Thymus (tissue), 11 donors: ENCODE measurements at regions not wholly inside any gene's neighbourhood (a gene's known extent, or its start where the extent isn't known, plus 50 kb on each side); places are given as distances from the start of the nearest gene placed in this dataset.

Experiments
- DNase-seq, 9 donors: peaks; one replicate each; pipeline ENCODE4 v3.0.0-alpha.2; 2013; ENCODE audit warnings: low spot score in 9 of 9, low read depth in 6 of 9, missing footprints in 1 of 9
- H3K27ac ChIP-seq, 2 donors: one replicate each; pipeline ENCODE4 v1.5.1; 2013; ENCODE audit warnings: control low read depth in 1 of 2, low read depth in 1 of 2, low read length in 1 of 2, mild to moderate bottlenecking in 1 of 2, moderate library complexity in 1 of 2
- H3K27me3 ChIP-seq, 2 donors: one replicate each; pipeline ENCODE4 v1.5.1; 2013; ENCODE audit warnings: low read length in 1 of 2; ENCODE audit not compliant: control insufficient read depth in 2 of 2, insufficient read depth in 1 of 2
- H3K36me3 ChIP-seq, 2 donors: one replicate each; pipeline ENCODE4 v1.5.1; 2013; ENCODE audit warnings: low read length in 1 of 2, mild to moderate bottlenecking in 1 of 2, moderate library complexity in 1 of 2; ENCODE audit not compliant: control insufficient read depth in 2 of 2, insufficient read depth in 2 of 2
- H3K4me1 ChIP-seq, 2 donors: one replicate each; pipeline ENCODE4 v1.5.1; 2013; ENCODE audit warnings: low read length in 2 of 2; ENCODE audit not compliant: control insufficient read depth in 2 of 2, insufficient read depth in 2 of 2
- H3K4me3 ChIP-seq, 2 donors: one replicate each; pipeline ENCODE4 v1.5.1; 2013; ENCODE audit warnings: low read length in 2 of 2, control low read depth in 1 of 2, mild to moderate bottlenecking in 1 of 2
- H3K9me3 ChIP-seq, 2 donors: one replicate each; pipeline ENCODE4 v1.5.1; 2013; ENCODE audit warnings: low read length in 1 of 2, mild to moderate bottlenecking in 1 of 2; ENCODE audit not compliant: control insufficient read depth in 2 of 2, insufficient read depth in 1 of 2
- WGBS: extraction: QIAGEN DNeasy Blood & Tissue Kit; methylation state at CpG from one replicate; pipeline ENCODE4 v1.1.7; 2013; 5-methylcytosine and 5-hydroxymethylcytosine counted together
- donor health status: healthy.

- no peak overlapping the region for H3K4me3 ChIP-seq
- H3K27me3 ChIP-seq: no peaks in the 10 kb centered on the region
- peaks cover 0 to 6% of the 10 kb centered on the region in 2 donors for H3K9me3 ChIP-seq
- DNase-seq: no peak
- H3K4me1 ChIP-seq: no peaks in the 10 kb centered on the region
- H3K27ac ChIP-seq: no peak overlapping the region
- WGBS: 93% methylated on average over 2 of the region's 2 CpGs
- H3K36me3 ChIP-seq: no peaks in the 10 kb centered on the region
Observed at GRCh38 chr3:95289295-95289694, 1226.4 kb downstream of the NSUN3 start.

- Histone ChIP-seq H3K4me3 (no peak overlapping the region), H3K9me3 (peaks cover 0 to 3% of the 10 kb centered on the region in 2 donors), H3K27me3 (no peaks in the 10 kb centered on the region), H3K4me1 (no peaks in the 10 kb centered on the region), H3K27ac (no peak overlapping the region), H3K36me3 (no peaks in the 10 kb centered on the region)
- WGBS: 93% methylated on average over 1 of the region's 1 CpG
- DNase-seq: no peak
Observed at GRCh38 chr3:95297581-95297980, 1234.7 kb downstream of the NSUN3 start.

DNA sequence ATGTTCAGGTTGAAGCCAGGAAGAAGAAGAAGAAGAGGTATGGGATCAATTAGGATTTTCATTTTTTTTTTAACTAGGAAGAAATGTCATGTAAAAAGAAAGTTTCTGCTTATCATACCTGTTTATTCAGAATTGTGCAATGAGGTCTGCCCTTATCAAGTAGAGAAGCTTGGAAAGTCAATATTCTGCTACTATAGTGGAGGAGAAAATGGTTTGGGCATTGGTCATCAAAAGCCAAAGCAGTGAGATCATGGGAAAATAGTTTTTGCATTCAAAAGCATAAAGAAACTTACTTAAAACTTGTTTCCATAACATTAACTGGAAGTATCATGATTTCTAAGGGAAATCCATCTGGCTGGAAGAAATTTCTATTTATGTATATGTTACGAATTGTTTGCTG is 1239.2 kb downstream of the NSUN3 start:
- Histone ChIP-seq H3K4me1 (no peaks in the 10 kb centered on the region), H3K27me3 (no peaks in the 10 kb centered on the region), H3K36me3 (no peaks in the 10 kb centered on the region), H3K27ac (no peak overlapping the region), H3K4me3 (no peak overlapping the region), H3K9me3 (no peaks in the 10 kb centered on the region)
- DNase-seq: no peak
- 90% methylated on average over 1 of the region's 1 CpG for WGBS

DNA sequence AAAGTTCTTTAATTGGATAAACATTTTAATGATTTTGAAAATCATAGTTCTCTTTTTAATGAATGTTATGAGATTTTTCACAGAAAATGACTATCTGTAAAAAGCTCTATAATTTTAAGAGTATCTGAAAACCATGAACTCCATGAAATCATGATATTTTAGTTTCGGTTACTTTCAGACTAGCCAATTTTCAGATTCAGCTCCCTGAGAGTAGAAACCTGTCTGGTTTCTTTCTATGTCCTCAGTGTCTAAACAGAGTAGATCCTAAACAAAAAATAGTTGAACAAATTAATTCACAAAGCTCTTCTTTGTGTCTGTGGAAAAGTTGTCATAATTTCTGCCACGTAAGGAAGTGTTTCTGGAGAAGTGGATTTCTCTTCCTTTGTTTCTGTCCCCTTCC is 1247.7 kb downstream of the NSUN3 start:
- H3K4me3 ChIP-seq: no peak overlapping the region
- H3K4me1 ChIP-seq: no peaks in the 10 kb centered on the region
- WGBS: 92% methylated on average over 2 of the region's 2 CpGs
- no peaks in the 10 kb centered on the region for H3K27me3 ChIP-seq
- no peak for DNase-seq
- H3K36me3 ChIP-seq: no peaks in the 10 kb centered on the region
- H3K27ac ChIP-seq: no peak overlapping the region
- peaks cover 1 to 4% of the 10 kb centered on the region in 2 donors for H3K9me3 ChIP-seq

GRCh38 chr3:95311272-95311671 is 1248.4 kb downstream of the NSUN3 start:
- Histone ChIP-seq H3K27ac (no peak overlapping the region), H3K27me3 (no peaks in the 10 kb centered on the region), H3K4me3 (no peak overlapping the region), H3K36me3 (no peaks in the 10 kb centered on the region), H3K9me3 (peaks cover 1 to 4% of the 10 kb centered on the region in 2 donors), H3K4me1 (no peaks in the 10 kb centered on the region)
- WGBS: 92% methylated on average over 2 of the region's 2 CpGs
- no peak for DNase-seq

DNA sequence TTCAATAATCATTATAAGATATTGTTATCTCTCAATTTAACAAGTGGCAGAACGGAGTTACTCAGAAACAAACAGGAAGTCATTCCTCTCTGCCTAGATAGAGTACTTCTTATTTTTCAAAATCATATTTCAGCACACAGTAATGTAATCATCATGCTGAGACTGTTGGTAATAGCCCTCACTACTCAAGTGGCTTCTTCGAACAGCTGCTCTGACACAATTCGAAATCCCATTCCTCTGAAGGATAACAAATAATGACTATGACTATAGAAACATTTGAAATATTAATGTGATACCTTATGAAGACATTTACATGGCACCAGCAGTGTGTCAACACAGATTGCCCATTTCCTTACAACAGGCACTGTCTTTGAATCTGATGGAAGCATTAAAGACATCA is 1249.8 kb downstream of the NSUN3 start:
- no peak for DNase-seq
- Histone ChIP-seq H3K27me3 (no peaks in the 10 kb centered on the region), H3K4me1 (no peaks in the 10 kb centered on the region), H3K9me3 (peaks cover 1 to 7% of the 10 kb centered on the region in 2 donors), H3K4me3 (no peak overlapping the region), H3K36me3 (no peaks in the 10 kb centered on the region), H3K27ac (no peak overlapping the region)
- WGBS: 81% methylated on average over 3 of the region's 3 CpGs

- H3K36me3 ChIP-seq: no peaks in the 10 kb centered on the region
- no peaks in the 10 kb centered on the region for H3K4me1 ChIP-seq
- WGBS: 90% methylated on average over 3 of the region's 3 CpGs
- H3K9me3 ChIP-seq: peaks cover 0 to 3% of the 10 kb centered on the region in 2 donors
- DNase-seq: no peak
- H3K4me3 ChIP-seq: no peak overlapping the region
- H3K27me3 ChIP-seq: no peaks in the 10 kb centered on the region
- no peak overlapping the region for H3K27ac ChIP-seq
Observed at GRCh38 chr3:95319921-95320494, 1257.1 kb downstream of the NSUN3 start.

DNA sequence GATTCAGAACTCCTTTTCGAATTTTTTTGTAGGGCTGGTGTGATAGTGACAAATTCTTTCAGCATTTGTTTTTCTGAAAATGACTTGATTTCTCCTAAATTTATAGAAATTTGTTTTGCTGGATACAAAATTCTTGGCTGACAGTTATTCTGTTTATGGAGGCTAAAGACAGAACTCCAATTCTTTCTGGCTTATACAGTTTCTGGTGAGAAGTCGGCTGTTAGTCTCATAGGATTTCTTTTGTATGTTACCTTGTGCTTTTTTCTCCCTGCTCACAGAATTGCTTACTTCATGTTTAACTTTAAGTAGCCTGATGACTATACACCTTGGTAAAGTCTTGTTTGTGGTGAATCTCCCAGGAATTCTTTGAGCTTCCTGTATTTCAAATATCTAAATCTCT is 1264.6 kb downstream of the NSUN3 start:
- no peaks in the 10 kb centered on the region for H3K27me3 ChIP-seq
- H3K27ac ChIP-seq: no peak overlapping the region
- no peak overlapping the region for H3K4me3 ChIP-seq
- H3K4me1 ChIP-seq: no peaks in the 10 kb centered on the region
- peaks cover 0 to 10% of the 10 kb centered on the region in 2 donors for H3K9me3 ChIP-seq
- H3K36me3 ChIP-seq: no peaks in the 10 kb centered on the region
- WGBS: 87% methylated on average over 2 of the region's 2 CpGs
- DNase-seq: no peak

DNA sequence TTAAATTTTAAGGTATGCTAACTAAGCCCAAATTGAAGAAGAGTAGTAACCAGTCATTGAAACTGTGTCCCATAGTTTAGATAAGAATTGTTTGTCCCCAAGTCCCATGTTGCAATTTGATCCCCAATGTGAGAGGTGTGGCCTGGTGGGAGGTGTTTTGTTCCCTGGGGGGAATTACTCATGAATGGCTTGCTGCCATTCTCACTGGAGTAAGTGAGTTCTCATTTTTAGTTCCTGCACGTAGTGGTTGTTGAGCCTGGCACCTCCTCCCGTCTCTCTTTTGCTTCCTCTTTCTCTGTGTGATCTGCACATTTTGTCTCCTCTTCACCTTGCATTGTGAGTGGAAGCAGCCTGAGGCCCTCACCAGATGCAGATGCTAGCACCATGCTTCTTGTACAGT is 1271.0 kb downstream of the NSUN3 start:
- WGBS: 62% methylated on average over 2 of the region's 2 CpGs
- Histone ChIP-seq H3K27ac (no peak overlapping the region), H3K9me3 (peaks cover 0 to 14% of the 10 kb centered on the region in 2 donors), H3K4me1 (no peaks in the 10 kb centered on the region), H3K36me3 (no peaks in the 10 kb centered on the region), H3K4me3 (no peak overlapping the region), H3K27me3 (no peaks in the 10 kb centered on the region)
- DNase-seq: no peak

GRCh38 chr3:95334461-95334860 is 1271.6 kb downstream of the NSUN3 start:
- Histone ChIP-seq H3K4me3 (no peak overlapping the region), H3K27ac (no peak overlapping the region), H3K9me3 (peaks cover 0 to 14% of the 10 kb centered on the region in 2 donors), H3K27me3 (no peaks in the 10 kb centered on the region), H3K36me3 (no peaks in the 10 kb centered on the region), H3K4me1 (no peaks in the 10 kb centered on the region)
- no peak for DNase-seq
